ENCODE measurements at regions not wholly inside any gene's neighbourhood (a gene's known extent, or its start where the extent isn't known, plus 50 kb on each side); places are given as distances from the start of the nearest gene placed in this dataset.

DNA sequence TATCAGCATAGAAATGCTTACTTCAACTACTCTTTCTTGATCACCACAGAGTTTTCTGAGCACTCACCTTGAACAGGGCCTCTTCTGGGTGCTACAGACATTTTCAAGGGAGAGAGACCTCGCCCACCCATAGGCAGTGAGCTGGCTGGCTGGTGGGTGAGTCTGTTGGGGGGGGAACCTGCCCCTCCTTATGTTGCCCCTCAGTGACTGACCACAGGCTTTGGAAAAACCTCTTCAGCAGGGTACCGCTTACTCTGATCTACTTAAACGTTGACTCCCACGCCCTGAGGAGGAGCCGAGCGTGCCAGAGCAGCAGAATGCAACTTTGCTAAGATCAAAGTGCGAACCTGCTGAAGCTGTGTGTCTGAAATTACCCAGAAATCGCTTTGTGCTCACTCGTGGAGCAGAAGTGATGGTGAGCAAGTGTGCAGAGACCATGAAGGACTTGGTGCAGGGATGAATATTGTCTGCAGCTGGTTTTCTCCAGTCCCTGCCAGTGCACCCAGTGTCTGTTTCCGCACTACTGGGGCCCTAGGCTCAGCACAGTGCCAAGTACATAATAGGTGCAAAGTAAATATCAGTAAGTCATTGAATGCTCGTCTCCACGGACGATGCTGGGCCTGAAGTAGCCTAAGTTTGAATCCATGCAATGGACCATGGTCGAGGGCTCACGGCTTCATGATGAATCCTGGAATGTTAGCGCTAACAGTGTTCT is 158.7 kb upstream of the IRF2BP2 start (continued):
- TF ChIP-seq, protein P1, sequence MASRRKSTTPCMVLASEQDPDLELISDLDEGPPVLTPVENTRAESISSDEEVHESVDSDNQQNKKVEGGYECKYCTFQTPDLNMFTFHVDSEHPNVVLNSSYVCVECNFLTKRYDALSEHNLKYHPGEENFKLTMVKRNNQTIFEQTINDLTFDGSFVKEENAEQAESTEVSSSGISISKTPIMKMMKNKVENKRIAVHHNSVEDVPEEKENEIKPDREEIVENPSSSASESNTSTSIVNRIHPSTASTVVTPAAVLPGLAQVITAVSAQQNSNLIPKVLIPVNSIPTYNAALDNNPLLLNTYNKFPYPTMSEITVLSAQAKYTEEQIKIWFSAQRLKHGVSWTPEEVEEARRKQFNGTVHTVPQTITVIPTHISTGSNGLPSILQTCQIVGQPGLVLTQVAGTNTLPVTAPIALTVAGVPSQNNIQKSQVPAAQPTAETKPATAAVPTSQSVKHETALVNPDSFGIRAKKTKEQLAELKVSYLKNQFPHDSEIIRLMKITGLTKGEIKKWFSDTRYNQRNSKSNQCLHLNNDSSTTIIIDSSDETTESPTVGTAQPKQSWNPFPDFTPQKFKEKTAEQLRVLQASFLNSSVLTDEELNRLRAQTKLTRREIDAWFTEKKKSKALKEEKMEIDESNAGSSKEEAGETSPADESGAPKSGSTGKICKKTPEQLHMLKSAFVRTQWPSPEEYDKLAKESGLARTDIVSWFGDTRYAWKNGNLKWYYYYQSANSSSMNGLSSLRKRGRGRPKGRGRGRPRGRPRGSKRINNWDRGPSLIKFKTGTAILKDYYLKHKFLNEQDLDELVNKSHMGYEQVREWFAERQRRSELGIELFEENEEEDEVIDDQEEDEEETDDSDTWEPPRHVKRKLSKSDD (CRISPR knock-in tag; IDR thresholded peaks at IDR 0.05; ENCODE audit: low read depth), result no peak
- no peak for TF ChIP-seq ZNF501 (CRISPR knock-in tag; IDR thresholded peaks at IDR 0.05)
- TF ChIP-seq ZFP90 (CRISPR knock-in tag; IDR thresholded peaks at IDR 0.05; ENCODE audit: borderline replicate concordance), result no peak
- no peak for TF ChIP-seq ZNF10 (CRISPR knock-in tag; IDR thresholded peaks at IDR 0.05; ENCODE audit: borderline replicate concordance, low read depth)
- TF ChIP-seq NR2F2 (IDR thresholded peaks at IDR 0.05; ENCODE audit: borderline replicate concordance, low read depth), result no peak
- peak; percentile 58; the same call in 1 of the 2 replicates for TF ChIP-seq ZNF543 (CRISPR knock-in tag; IDR thresholded peaks at IDR 0.05)
- TF ChIP-seq, protein P2, sequence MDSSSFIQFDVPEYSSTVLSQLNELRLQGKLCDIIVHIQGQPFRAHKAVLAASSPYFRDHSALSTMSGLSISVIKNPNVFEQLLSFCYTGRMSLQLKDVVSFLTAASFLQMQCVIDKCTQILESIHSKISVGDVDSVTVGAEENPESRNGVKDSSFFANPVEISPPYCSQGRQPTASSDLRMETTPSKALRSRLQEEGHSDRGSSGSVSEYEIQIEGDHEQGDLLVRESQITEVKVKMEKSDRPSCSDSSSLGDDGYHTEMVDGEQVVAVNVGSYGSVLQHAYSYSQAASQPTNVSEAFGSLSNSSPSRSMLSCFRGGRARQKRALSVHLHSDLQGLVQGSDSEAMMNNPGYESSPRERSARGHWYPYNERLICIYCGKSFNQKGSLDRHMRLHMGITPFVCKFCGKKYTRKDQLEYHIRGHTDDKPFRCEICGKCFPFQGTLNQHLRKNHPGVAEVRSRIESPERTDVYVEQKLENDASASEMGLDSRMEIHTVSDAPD (CRISPR knock-in tag; IDR thresholded peaks at IDR 0.05), result peak; percentile 64; the same call in 1 of the 2 replicates
- no peak for TF ChIP-seq ZNF17 (CRISPR knock-in tag; IDR thresholded peaks at IDR 0.05)
- TF ChIP-seq, protein P3, sequence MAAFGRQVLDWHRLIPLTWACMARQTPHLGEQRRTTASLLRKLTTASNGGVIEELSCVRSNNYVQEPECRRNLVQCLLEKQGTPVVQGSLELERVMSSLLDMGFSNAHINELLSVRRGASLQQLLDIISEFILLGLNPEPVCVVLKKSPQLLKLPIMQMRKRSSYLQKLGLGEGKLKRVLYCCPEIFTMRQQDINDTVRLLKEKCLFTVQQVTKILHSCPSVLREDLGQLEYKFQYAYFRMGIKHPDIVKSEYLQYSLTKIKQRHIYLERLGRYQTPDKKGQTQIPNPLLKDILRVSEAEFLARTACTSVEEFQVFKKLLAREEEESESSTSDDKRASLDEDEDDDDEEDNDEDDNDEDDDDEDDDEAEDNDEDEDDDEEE (CRISPR knock-in tag; IDR thresholded peaks at IDR 0.05), result no peak
- no peak; the same call in 1 of the 2 replicates for TF ChIP-seq YEATS2 (CRISPR knock-in tag; IDR thresholded peaks at IDR 0.05; ENCODE audit: borderline replicate concordance)
- peak; percentile 38; the same call in 1 of the 2 replicates for TF ChIP-seq ZFY (CRISPR knock-in tag; IDR thresholded peaks at IDR 0.05)
- TF ChIP-seq REPIN1 (CRISPR knock-in tag; IDR thresholded peaks at IDR 0.05; ENCODE audit: borderline replicate concordance, low read depth), result peak; percentile 62; the same call in 1 of the 2 replicates
- TF ChIP-seq, protein P4, sequence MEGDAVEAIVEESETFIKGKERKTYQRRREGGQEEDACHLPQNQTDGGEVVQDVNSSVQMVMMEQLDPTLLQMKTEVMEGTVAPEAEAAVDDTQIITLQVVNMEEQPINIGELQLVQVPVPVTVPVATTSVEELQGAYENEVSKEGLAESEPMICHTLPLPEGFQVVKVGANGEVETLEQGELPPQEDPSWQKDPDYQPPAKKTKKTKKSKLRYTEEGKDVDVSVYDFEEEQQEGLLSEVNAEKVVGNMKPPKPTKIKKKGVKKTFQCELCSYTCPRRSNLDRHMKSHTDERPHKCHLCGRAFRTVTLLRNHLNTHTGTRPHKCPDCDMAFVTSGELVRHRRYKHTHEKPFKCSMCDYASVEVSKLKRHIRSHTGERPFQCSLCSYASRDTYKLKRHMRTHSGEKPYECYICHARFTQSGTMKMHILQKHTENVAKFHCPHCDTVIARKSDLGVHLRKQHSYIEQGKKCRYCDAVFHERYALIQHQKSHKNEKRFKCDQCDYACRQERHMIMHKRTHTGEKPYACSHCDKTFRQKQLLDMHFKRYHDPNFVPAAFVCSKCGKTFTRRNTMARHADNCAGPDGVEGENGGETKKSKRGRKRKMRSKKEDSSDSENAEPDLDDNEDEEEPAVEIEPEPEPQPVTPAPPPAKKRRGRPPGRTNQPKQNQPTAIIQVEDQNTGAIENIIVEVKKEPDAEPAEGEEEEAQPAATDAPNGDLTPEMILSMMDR (CRISPR knock-in tag; IDR thresholded peaks at IDR 0.05), result no peak
- peak; percentile 43; the same call in 1 of the 2 replicates for TF ChIP-seq SPEN (CRISPR knock-in tag; IDR thresholded peaks at IDR 0.05; ENCODE audit: low read depth)
- TF ChIP-seq ZFP37 (CRISPR knock-in tag; IDR thresholded peaks at IDR 0.05; ENCODE audit: borderline replicate concordance), result no peak
- TF ChIP-seq TMF1 (CRISPR knock-in tag; IDR thresholded peaks at IDR 0.05; ENCODE audit: low read depth), result no peak
- no peak for TF ChIP-seq ZNF263 (CRISPR knock-in tag; IDR thresholded peaks at IDR 0.05)
- TF ChIP-seq SATB2 (CRISPR knock-in tag; IDR thresholded peaks at IDR 0.05), result no peak
- no peak for TF ChIP-seq FIP1L1 (IDR thresholded peaks at IDR 0.05; ENCODE audit: borderline replicate concordance, insufficient read depth, low read depth, low read length)
- TF ChIP-seq SP1 (IDR thresholded peaks at IDR 0.05), result no peak
- no peak for TF ChIP-seq SP1 (CRISPR knock-in tag; IDR thresholded peaks at IDR 0.05)
- peak; percentile 63; the same call in 1 of the 2 replicates for TF ChIP-seq ZFX (CRISPR knock-in tag; IDR thresholded peaks at IDR 0.05; ENCODE audit: low read depth)
- TF ChIP-seq GTF2F1 (IDR thresholded peaks at IDR 0.05; ENCODE audit: low read length), result no peak
- TF ChIP-seq ZSCAN29 (CRISPR knock-in tag; conservative IDR thresholded peaks at IDR 0.05), result peak; percentile 87; the same call in 1 of the 2 replicates
- TF ChIP-seq BRCA1 (CRISPR knock-in tag; IDR thresholded peaks at IDR 0.05), result no peak
